NCI-H526 (cell line): ENCODE measurements at regions not wholly inside any gene's neighbourhood (a gene's known extent, or its start where the extent isn't known, plus 50 kb on each side); places are given as distances from the start of the nearest gene placed in this dataset.

ENCODE experiments used
- DNase-seq, 2 experiments: peaks; one replicate each; lab custom pipeline; 2025; lab: John Stamatoyannopoulos, UW

DNA sequence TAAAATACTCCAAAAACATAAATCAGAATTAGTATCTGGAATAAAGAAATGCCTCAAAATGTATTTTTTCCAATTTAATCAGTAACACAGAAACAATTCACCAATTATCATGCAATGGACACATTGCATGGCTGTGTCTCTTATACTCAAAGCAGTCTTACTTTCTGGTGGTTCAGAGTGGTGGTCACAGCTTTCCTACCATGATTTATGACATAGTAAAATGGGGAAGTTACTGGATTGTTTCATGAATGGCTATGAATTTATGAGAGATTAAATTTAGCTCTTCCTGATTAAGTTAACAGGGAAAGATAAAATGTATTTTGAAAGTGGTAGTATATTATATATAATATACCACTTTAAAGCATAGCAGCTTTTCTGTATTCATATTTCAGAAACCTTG, 331.5 kb upstream of the MAP3K7 start:
- DNase-seq = no peak

DNA sequence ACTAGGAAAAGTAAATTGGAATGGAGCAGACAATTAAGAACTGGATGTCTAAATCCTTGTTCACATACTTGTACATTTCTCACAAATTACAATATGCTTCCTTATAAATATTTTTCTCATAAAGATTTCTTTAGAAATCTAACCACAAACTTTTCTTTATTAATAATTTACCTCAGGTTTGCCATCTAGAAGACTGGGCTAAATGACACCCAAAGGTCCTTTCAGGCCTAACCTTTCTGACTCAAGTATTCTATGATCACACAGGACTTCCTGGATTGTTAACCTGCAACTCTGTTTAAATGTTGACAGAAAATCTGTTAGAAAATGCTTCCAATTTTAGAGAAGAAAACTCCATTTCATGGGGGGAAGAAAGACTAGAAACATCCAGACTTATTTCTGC, 330.5 kb upstream of the MAP3K7 start:
- DNase-seq = no peak

DNA sequence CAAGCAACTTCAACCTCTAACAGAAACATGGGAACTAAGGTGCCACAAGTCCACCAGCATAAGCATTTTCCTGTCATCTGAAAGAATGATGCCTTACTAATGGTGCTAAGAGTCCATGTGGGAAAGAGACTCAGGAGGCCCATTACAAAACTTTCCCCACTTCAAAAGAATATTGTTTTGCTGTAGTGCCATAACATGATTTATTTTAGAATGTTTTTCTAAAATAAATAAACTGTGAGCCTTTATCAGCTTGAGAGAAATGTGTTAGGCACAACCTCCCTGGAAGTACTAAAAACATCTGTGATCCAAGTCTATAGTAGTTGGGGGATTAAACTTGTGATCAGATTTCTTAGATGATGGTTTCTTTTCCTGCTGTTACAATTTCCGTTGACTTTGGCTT, 330.1 kb upstream of the MAP3K7 start:
- DNase-seq = no peak

DNA sequence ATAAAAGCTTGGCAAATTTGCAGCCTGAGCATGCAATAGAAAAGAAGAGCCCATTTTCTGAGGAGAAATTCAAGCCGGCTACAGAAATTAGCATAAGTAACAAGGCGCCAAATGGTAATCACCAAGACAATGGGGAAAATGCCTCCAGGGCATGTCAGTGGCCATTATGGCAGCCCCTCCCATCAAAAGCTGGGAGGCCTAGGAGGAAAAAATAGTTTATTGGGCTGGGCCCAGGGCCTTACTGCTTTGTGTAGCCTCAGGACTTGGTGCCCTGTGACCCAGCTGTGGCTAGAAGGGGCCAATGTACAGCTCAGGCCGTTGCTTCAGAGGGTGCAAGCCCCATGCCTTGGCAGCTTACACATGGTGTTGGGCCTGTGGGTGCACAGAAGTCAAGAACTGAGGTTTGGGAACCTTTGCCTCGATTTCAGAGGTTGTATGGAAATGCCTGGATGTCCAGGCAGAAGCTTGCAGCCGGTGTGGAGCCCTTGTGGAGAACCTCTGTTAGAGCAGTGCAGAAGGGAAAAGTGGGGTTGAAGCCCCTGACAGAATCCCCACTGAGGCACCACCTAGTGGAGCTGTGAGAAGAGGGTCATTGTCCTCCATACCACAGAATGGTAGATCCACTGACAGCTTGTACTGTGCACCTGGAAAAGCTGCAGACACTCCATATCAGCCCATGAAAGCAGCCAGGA, 328.5 kb upstream of the MAP3K7 start:
- no peak for DNase-seq

DNA sequence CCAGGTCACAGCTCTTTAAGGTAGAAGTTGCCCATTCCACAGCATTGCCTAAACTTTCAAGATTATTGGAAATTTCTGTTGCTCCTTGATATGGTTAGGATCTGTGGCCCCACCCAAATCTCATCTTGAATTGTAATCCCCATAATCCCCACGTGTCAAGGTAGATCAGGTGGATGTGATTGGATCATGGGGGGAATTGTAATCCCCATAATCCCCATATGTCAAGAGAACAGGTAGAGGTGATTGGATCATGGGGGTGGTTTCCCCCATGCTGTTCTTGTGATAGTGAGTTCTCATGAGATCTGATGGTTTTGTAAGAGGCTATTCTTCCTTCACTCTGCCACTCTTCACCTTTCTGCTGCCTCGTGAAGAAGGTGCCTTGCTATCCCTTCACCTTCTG, 327.4 kb upstream of the MAP3K7 start:
- no peak for DNase-seq

DNA sequence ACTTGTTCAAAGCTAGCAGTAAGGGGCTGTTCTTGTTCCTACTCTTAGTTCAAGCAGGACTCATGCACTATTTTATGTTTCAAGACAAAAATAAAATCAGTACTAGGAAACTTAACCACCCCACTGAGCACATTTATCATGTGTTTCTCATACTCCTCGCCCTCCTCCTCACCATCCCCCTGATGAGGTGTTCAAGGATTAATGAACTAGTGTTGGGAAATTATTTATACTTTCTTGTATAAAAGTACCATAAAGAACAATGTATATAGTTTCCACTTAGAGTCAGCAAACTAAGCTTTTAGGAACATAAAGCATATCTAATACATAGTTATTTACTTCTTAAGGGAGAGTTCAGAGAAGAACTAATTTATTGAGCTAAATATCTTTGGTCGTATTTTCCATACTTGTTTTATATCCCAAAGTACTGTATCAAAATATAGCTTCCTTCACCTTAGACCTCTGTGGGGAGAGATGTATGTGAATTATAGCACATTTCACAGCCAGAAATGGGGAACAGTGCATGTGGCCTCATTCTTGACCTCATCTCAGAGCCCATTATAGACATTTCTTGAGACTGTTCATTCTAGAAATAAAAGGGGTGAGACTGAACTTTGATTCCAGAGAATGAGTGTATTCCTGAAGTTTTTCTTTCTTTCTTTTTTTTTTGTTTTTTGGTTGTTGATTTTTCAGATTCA, 326.5 kb upstream of the MAP3K7 start:
- DNase-seq = no peak

DNA sequence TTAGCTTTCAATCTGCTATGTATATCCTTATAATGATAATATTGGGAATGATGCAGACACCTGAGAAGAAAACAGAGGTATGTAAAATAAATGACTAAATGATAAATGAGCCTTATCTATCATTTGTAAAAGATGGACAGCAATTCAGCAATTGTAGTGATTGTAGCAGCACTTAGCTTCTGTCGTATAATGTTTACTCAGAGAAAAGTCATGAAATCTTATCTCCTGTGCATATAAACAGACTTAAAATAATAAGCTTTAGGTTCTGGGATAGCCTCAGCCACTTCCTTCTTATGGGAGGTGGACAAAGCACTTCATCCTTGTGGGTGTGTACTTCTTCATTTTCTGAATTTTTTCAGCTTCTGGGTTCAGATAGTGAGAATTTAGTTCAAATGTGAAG, 324.8 kb upstream of the MAP3K7 start:
- DNase-seq = no peak

DNA sequence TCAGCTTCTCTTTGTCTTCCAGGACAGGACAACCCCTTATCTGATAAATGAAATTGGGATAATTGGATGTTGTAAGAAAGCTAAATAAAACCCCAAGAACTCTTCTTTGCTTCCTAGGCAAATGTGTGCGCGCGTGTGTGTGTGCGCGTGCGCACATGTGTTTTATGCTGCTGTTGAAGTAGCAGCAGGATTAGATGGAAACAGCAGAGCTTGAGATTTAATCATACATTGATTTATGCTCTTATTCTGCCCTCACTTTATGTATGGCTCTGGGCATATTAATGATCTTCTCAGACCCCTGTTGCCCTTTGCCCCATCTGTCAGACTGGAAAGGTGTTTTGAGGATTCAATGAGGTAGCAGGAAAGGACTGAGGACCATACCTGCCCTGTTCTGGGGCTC, 324.0 kb upstream of the MAP3K7 start:
- no peak for DNase-seq

DNA sequence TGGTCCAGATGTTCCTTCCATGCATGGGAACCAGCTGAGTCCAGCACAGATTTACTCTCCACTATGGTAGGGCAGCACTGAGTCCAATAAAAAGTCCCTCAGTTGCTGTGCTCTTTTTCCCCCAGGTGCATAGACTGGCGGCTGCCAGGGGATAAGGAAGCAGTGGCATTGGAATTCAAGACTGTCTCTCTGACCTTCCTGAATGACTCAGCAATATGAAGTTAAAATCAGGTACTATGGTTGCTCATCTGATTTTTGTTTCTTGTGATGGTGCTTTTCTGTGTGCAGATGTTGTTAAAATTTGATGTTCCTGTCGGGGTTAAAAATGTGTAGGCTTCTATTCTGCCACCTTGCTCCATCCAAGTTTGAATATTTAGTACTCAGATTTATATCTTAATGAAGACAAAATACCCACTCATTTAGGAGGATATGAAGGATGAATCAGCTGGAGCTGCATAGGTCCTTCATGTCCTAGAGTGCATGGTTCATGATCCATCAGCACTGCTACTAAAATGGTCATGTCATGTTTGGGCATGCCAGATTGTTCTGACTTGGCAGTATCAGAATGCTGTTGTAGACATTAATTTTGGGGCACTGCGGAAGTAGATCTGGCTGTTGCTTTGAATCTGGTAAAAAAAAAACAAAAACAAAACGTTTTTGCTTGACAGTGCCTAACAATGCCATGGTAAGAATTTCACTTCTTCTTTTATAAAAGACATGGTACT, 321.2 kb upstream of the MAP3K7 start:
- DNase-seq = no peak

DNA sequence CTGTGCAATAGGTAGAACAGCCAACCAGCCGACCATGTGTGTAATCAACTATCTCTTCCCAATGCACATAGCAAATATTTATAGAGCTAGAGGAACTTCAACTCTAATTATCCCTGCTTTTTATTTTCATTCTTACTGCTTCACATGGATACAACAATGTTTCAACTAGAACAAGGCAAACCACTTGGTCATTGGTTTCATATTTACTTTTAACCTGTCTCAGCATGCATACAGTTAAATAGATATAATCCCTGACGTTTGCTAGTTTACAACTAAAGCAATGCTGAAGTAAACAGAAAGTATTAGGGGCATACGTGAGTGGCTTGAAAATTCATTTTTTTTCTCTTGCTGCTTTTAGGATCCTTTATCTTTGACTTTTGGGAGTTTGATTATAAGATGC, 318.5 kb upstream of the MAP3K7 start:
- DNase-seq = no peak

DNA sequence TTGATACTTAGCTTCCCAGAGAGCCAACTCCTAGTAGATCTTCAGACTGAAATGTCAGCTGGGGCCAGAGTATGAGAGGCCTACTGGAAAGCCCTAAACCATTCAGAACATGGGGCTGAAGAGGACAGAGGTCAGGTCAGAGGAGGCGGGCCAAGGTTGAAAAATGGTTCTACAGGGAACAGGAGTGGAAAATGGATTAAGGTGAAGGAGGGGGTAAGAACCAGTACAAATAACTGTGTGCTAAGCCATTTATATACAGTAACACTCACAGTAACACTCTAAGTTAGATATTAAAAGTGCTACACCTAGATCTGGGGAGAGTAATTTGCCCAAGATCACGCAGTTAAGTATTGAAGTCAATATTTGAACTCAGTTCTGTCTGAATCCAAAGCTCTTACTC, 313.2 kb upstream of the MAP3K7 start:
- no peak for DNase-seq

DNA sequence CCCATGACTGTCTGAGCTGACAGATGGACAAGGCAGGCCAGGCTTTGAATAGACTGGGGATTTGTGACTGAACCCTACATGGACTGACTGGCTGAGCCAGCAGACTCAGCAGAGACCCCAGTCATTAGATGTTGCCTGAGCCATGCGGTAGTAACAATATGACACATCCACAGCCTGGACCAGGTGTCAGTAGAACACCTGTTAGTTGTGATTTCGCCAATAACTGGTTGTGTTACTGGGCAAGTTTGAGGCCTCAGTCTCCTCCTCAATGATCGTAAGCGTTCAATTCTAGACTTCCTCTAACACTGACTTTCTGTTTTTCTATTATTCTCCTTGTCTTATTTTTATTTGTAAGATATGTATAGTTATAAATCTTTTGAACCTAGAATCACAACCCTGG, 311.9 kb upstream of the MAP3K7 start:
- no peak for DNase-seq

DNA sequence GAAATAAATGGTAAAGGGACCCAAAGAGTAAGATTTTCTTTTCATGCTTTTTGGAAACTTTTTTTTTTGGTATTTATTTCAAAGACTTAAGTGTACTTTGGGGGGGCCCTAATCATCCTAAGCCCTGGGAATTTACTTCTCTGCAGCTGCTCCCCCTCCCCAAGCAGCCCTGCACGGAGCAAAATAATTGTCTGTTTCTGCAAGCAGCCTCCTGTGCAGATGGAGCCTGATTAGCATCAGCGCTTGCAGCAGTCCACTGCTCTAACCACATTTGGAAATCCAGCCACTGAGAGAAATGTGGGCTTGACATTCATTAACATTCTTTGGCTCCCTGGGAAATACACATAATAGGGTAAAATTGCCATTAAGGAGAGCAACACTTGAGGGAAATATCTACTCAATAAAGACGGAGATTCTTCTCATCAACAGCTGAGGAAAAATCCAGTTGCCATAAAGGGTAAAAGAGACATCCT, 309.2 kb upstream of the MAP3K7 start:
- peak in 1 of 2 experiments; percentile 28 for DNase-seq

DNA sequence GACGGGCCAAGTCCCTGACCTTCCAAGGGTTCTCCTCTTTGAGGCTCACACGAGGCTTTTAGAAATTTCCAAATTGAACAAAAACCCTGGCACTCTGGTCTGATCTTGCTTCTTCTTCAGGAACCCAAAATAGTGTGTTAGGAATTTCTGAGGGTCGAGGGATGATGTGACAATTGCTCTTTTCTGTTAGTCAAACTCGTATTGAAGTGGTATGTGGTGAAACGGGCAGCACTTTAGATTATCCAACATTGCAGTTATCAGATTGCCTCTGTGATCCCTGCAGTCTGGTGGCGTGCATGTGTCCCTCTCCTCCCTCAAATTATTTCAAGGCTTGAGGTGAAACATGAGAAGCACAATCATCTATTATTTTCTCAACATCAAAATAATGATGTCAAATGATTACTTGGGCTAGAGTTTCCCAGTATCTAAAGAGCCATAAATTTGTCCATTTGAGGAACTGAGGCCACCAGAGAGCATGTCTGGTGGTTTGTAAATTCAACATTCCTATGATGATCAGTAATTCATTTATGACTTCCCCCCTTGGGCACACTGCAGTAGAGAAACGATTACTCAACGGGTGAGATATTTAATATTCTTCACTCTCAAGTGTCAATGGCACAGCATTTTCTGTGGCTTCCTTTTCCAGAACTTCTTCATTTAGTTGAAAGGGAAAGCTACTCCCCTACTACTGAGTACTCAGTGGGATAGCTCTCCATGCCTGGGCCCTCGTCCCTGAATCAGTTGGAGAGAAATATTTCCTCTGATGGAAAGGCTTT, 308.6 kb upstream of the MAP3K7 start:
- DNase-seq = no peak

DNA sequence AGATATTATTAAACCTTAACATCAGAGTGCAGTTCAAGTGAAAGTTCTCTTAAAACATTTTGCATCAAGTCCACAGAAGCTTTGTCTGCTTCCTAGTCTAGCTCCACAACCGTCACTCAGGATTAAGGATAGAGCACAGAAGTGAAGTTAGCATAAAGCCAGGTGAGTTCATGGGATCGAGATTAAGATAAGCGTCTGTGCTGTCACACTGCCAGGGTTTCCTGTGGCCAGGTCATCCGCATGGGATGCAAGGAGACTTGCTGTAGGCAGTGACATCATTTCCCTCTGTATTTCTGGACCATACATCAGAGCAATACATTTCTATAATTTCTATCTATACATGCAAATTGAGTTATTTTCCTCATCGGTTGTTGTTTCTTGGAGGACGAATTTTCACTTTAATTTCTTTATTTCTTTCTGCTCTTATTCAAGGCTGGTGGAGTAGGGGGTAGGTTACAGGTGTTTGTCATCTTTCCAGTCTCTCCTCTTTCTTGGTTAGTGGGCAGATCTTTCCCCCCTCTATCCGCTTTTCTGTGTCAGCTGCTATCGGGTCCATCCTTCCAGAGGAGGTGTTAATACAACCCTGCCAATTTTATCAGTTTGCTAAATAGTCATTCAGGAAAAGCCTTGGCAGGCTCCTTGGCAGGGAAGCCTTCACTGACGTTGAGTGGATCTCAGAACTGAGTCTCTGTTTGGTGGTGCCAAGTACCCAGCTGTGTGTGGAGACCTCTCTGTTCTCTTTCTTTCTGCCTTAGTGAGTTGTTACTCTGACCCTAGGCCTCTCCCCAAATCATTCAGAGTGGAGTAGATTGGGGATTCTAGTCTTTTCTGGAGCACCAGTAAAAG, 307.6 kb upstream of the MAP3K7 start:
- no peak for DNase-seq

DNA sequence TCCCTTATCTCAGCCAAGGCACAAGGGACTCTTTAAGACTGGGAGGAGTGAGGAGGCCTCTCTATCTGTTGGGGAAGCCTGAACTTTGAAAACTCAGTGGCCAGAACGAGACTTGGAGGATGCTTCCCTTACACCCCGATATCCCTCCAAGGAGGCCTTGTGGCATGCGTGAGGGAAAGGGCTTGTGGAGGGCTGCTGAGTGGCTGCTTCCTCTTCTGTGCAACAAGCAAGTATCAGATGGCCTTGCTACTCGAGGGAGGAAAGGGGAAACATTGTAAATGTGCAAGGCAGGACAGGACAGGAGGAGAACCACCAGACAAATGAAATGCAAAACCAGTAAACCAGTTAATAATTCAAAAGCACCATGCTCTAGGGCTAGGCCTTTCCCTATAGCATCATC, 306.5 kb upstream of the MAP3K7 start:
- DNase-seq = peak in 1 of 2 experiments; percentile 2

DNA sequence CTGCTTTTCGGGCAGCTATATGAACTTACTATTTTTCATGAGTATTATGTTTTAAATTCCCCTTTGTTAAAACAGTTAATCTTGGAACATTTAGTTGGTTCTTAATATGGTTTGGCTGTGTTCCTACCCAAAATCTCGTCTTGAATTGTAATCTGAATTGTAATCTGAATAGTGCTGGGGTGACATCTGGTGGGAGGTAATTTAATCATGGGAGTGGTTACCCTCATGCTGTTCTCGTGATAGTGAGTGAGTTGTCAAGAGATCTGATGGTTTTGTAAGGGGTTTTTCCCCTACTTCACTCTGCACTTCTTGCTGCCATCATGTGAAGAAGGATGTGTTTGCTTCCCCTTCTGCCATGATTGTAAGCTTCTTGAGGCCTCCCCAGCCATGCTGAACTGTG, 305.4 kb upstream of the MAP3K7 start:
- DNase-seq = no peak

DNA sequence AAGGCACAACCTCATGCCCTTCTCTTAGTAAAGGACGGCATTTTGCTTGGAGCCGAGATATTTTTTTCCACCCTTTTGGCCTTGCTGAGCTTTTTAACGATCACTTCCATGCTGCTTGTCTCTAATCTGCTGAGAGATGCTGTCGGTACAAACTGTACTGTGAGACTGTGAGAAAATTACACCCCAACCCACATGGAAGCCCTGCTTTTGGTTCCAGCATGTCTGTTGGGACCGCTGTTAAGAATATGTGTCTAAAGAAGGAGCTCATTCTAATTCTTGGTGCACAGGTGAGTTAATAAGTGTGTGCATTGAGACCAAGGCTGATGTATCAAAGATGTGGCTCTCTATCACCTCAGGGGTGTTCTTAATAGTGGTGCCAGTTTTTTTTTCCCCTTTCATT, 304.5 kb upstream of the MAP3K7 start:
- no peak for DNase-seq

DNA sequence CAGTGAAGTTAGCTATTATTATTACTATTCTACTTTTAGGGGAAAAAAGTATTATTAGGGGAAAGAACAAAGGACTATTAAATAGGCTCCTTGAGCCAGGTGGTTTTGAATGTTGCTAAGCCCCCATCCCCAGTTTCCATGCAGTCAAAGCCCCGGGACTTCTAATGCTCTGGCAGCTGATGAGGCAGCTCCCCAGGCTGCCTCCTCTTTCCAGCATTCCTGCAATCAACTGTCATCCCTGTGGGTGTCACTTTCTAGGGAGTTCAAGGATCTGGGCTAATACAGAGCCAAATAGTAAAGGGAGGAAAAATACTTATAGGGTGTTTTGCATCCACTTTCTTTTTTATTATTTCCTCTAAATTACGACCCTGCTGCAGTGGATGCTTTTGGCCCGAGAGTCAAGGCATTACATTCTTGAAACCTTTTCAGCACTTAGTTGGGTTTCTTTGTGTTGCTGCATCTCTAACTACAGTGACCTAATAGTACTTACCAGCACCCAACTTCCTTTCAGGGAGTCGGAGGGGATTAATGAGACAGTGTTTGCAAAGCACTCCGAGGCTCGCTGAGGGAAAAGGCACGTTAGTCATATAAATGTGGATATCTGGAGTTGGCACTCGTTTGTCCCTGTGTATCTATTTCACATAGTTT, 303.9 kb upstream of the MAP3K7 start:
- no peak for DNase-seq

DNA sequence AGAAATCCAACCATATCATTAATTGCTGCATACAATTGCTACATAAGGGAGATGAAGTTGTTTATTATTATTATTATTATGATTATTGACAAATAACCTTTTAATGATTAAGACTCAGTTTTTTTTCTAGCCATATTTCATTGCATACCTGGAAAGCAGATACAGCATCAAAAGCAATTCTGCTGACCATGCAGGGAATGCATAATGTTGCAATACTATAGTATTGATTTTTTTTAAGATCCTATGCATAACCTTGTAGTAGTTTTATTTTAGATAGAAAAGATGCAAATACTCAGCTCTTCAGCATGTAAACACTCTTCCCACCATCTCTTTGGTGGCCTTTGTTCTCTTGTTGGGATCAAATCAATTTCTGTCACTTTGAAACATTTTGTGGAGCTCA, 300.9 kb upstream of the MAP3K7 start:
- no peak for DNase-seq

DNA sequence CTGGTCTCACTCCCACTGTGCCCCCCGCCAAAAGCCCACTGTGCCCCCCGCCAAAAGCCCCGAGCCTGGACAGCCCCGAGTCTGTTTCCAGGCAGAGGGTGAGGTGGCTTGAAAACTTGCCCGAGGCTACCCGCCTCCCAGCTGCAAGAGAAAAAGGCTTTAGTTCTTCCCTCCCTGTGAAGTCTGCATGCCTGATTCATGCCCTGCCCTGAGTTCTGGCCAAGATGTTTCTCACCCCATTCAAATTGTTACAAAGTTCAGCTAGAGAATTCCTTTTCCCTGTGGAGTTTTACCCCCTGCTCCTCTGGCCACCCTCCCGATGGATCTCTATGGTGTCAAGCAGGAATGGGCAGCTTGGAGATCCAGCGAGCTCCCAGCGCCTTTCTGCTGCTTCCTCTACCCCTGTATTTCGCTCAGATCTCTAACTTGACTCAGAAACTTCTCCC, 298.8 kb upstream of the MAP3K7 start:
- DNase-seq = no peak
